Embryonic facial prominence (tissue), 1 donor: ENCODE measurements at regions not wholly inside any gene's neighbourhood (a gene's known extent, or its start where the extent isn't known, plus 50 kb on each side); places are given as distances from the start of the nearest gene placed in this dataset.

Experiments used
- DNase-seq: peaks from one replicate; pipeline ENCODE4 v3.0.0-alpha.2; 2016; ENCODE audit errors: extremely low spot score

- DNase-seq, result no peak
Measured at GRCh38 chr1:81489372-81489934, 311.3 kb upstream of the ADGRL2 start.

- no peak for DNase-seq
Measured at GRCh38 chr1:81484284-81484683, 316.4 kb upstream of the ADGRL2 start.

- no peak for DNase-seq
Measured at GRCh38 chr1:81478219-81478618, 322.5 kb upstream of the ADGRL2 start.

GRCh38 chr1:81477710-81478109 lies 323.0 kb upstream of the ADGRL2 start:
- DNase-seq, result no peak

- DNase-seq, result no peak
Measured at GRCh38 chr1:81472387-81472786, 328.3 kb upstream of the ADGRL2 start.

- DNase-seq, result no peak
Measured at GRCh38 chr1:81471255-81471654, 329.5 kb upstream of the ADGRL2 start.

GRCh38 chr1:81470275-81470674 lies 330.5 kb upstream of the ADGRL2 start:
- no peak for DNase-seq

GRCh38 chr1:81467383-81467782 lies 333.4 kb upstream of the ADGRL2 start:
- no peak for DNase-seq

GRCh38 chr1:81466961-81467360 lies 333.8 kb upstream of the ADGRL2 start:
- no peak for DNase-seq

- no peak for DNase-seq
Measured at GRCh38 chr1:81463936-81464837, 336.5 kb upstream of the ADGRL2 start.

GRCh38 chr1:81459043-81459442 lies 341.7 kb upstream of the ADGRL2 start:
- no peak for DNase-seq

GRCh38 chr1:81458186-81458585 lies 342.5 kb upstream of the ADGRL2 start:
- DNase-seq, result no peak

GRCh38 chr1:81455481-81455880 lies 345.3 kb upstream of the ADGRL2 start:
- DNase-seq, result no peak

GRCh38 chr1:81453971-81454370 lies 346.8 kb upstream of the ADGRL2 start:
- no peak for DNase-seq

GRCh38 chr1:81453367-81453703 lies 347.4 kb upstream of the ADGRL2 start:
- DNase-seq, result no peak

GRCh38 chr1:81452693-81453366 lies 347.9 kb upstream of the ADGRL2 start:
- DNase-seq, result no peak

GRCh38 chr1:81449786-81450185 lies 350.9 kb upstream of the ADGRL2 start:
- no peak for DNase-seq

- no peak for DNase-seq
Measured at GRCh38 chr1:81446000-81446669, 354.6 kb upstream of the ADGRL2 start.

GRCh38 chr1:81443288-81443687 lies 357.4 kb upstream of the ADGRL2 start:
- no peak for DNase-seq

- no peak for DNase-seq
Measured at GRCh38 chr1:81439046-81439823, 361.5 kb upstream of the ADGRL2 start.

GRCh38 chr1:81437649-81438048 lies 363.1 kb upstream of the ADGRL2 start:
- DNase-seq, result no peak

GRCh38 chr1:81437213-81437612 lies 363.5 kb upstream of the ADGRL2 start:
- no peak for DNase-seq
